ENCODE measurements at regions not wholly inside any gene's neighbourhood (a gene's known extent, or its start where the extent isn't known, plus 50 kb on each side); places are given as distances from the start of the nearest gene placed in this dataset.

DNA sequence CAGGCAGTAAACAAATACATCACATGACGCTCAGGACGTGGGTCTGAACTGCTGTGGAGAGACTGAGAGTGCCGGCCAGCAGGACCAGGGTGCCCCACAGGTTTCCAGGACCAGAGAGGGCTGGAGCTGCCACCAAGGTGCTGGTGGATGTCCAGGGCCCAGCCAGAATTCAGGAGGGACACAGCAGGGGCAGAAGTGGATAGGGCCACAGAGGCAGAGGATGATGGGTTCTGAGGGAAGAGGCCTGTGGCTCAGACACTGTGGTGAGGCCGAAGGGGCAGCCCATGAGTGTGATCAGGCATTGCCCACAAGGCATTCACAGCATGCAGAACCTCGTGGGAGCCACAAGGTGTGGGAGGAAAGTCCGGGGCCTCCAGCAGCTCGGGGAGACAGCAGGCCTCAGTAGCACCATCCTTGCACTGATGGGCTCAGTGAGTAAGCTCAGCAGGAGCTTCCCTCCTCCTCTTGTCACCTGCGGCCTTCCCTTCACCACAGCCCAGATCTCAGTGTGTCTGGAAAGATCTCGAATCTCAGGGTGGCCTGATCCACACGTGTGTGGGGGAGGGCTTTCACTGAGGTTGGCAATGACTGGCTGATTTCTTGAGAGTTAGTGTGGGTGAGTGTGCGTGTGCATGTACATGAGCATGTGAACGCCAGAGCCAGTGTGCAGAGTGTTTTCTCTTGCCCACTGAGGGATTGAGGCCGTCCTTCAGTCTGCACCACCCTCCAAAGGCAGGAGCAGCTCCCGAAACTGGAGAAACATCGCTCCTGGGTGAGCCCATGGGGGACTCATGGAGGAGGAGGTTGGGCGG, 181.8 kb upstream of the RAB6C start:
- FAIRE-seq: no peak
- TF ChIP-seq SRF (CRISPR knock-in tag; IDR thresholded peaks at IDR 0.05) (no peak), FOXK2 (conservative IDR thresholded peaks at IDR 0.05 in 1 of 2, IDR thresholded peaks at IDR 0.05 in 1 of 2; ENCODE audit: low read depth in 2 of 2) (no peak)
- TF ChIP-seq, protein P1, sequence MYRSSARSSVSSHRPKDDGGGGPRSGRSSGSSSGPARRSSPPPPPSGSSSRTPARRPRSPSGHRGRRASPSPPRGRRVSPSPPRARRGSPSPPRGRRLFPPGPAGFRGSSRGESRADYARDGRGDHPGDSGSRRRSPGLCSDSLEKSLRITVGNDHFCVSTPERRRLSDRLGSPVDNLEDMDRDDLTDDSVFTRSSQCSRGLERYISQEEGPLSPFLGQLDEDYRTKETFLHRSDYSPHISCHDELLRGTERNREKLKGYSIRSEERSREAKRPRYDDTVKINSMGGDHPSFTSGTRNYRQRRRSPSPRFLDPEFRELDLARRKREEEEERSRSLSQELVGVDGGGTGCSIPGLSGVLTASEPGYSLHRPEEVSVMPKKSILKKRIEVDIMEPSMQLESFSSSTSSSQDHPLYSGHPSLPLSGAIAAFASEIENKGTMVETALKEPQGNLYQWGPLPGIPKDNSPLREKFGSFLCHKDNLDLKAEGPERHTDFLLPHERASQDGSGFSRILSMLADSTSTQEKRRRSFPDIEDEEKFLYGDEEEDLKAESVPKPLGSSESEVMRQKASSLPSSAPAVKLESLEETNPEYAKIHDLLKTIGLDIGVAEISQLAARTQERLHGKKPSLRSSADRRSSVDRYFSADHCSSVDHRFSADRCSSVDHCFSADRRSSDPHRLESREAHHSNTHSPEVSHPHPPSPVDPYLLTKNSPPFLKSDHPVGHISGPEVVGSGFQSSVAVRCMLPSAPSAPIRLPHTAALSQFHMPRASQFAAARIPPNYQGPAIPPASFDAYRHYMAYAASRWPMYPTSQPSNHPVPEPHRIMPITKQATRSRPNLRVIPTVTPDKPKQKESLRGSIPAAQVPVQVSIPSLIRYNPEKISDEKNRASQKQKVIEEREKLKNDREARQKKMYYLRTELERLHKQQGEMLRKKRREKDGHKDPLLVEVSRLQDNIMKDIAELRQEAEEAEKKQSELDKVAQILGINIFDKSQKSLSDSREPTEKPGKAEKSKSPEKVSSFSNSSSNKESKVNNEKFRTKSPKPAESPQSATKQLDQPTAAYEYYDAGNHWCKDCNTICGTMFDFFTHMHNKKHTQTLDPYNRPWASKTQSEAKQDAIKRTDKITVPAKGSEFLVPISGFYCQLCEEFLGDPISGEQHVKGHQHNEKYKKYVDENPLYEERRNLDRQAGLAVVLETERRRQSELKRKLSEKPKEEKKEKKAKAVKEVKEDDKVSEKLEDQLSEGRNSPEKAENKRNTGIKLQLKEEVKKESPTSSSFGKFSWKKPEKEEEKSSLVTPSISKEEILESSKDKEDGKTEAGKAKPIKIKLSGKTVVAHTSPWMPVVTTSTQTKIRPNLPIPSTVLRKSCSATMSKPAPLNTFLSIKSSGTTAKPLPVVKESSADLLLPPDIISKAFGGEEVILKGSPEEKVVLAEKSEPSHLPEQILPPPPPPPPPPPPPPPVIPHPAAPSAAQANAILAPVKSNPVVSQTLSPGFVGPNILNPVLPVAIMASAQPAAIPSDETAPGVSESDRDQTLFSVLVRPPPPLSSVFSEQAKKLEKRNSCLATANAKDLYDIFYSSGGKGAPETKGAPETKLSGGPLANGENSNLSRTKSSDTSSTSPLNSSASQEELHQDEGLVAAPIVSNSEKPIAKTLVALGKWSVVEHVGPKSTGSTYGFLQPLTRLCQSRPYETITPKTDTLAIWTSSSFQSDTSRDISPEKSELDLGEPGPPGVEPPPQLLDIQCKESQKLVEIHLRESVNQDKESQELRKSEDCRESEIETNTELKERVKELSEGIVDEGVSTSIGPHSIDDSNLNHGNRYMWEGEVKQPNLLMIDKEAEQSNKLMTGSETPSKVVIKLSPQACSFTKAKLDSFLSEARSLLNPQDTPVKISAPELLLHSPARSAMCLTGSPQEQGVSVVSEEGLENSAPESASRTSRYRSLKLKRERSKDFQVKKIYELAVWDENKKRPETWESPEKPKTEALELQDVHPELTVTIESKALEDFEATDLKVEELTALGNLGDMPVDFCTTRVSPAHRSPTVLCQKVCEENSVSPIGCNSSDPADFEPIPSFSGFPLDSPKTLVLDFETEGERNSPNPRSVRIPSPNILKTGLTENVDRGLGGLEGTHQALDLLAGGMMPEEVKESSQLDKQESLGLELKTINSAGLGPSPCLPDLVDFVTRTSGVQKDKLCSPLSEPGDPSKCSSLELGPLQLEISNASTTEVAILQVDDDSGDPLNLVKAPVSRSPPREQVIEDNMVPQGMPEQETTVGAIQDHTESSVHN (IDR thresholded peaks at IDR 0.05; ENCODE audit: borderline replicate concordance in 1 of 2, low read depth in 1 of 2): no peak
- TF ChIP-seq, protein P2, sequence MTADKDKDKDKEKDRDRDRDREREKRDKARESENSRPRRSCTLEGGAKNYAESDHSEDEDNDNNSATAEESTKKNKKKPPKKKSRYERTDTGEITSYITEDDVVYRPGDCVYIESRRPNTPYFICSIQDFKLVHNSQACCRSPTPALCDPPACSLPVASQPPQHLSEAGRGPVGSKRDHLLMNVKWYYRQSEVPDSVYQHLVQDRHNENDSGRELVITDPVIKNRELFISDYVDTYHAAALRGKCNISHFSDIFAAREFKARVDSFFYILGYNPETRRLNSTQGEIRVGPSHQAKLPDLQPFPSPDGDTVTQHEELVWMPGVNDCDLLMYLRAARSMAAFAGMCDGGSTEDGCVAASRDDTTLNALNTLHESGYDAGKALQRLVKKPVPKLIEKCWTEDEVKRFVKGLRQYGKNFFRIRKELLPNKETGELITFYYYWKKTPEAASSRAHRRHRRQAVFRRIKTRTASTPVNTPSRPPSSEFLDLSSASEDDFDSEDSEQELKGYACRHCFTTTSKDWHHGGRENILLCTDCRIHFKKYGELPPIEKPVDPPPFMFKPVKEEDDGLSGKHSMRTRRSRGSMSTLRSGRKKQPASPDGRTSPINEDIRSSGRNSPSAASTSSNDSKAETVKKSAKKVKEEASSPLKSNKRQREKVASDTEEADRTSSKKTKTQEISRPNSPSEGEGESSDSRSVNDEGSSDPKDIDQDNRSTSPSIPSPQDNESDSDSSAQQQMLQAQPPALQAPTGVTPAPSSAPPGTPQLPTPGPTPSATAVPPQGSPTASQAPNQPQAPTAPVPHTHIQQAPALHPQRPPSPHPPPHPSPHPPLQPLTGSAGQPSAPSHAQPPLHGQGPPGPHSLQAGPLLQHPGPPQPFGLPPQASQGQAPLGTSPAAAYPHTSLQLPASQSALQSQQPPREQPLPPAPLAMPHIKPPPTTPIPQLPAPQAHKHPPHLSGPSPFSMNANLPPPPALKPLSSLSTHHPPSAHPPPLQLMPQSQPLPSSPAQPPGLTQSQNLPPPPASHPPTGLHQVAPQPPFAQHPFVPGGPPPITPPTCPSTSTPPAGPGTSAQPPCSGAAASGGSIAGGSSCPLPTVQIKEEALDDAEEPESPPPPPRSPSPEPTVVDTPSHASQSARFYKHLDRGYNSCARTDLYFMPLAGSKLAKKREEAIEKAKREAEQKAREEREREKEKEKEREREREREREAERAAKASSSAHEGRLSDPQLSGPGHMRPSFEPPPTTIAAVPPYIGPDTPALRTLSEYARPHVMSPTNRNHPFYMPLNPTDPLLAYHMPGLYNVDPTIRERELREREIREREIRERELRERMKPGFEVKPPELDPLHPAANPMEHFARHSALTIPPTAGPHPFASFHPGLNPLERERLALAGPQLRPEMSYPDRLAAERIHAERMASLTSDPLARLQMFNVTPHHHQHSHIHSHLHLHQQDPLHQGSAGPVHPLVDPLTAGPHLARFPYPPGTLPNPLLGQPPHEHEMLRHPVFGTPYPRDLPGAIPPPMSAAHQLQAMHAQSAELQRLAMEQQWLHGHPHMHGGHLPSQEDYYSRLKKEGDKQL (CRISPR knock-in tag; IDR thresholded peaks at IDR 0.05; ENCODE audit: borderline replicate concordance): no peak
- ATAC-seq: no peak
- peak overlapping the region in 1 of 2 experiments; percentile 35; a peak in 1 of 4 replicates for H3K9ac ChIP-seq (ENCODE audit: insufficient read depth in 1 of 2, low read depth in 2 of 2, low read length in 2 of 2)
- no peak overlapping the region for H3K27ac ChIP-seq (ENCODE audit: extremely low read depth, low read depth, low read length)
- in situ Hi-C loops (cut with MboI): no loop called here
- no peaks in the 10 kb centered on the region for H3K79me2 ChIP-seq (ENCODE audit: control insufficient read depth, insufficient read depth, low read length)
- intact Hi-C loops (cut with micrococcal nuclease): no loop called here
- no peak overlapping the region for H2AFZ ChIP-seq (ENCODE audit: low read depth, low read length)
- no peak for DNase-seq (ENCODE audit: extremely low read depth in 1 of 4, low spot score in 3 of 4)
- H3K9me1 ChIP-seq (ENCODE audit: control insufficient read depth, insufficient read depth, low read length): no peaks in the 10 kb centered on the region
- no peaks in the 10 kb centered on the region for H3K4me1 ChIP-seq (replicated peaks in 1 of 2; ENCODE audit: control insufficient read depth in 2 of 2, insufficient read depth in 2 of 2, low read length in 2 of 2)
- H3K9me3 ChIP-seq (replicated peaks; ENCODE audit: control insufficient read depth, insufficient read depth, low read depth, low read length): no peaks in the 10 kb centered on the region
- 0% methylated on average over 14 of the region's 16 CpGs for WGBS (ENCODE audit: insufficient coverage, low coverage, missing lambda C conversion rate)
- no peak overlapping the region for H3K4me2 ChIP-seq (ENCODE audit: insufficient read depth, low read length)
- ChIA-PET POLR2A (interaction anchor here (0.6 kb wide), 1 partner anchor 442 kb away, joined by 3 read pairs; no protein-coding TSS in a partner anchor), CTCF (ENCODE audit: low intra/inter-chr PET ratio) (no interaction called here)
- no peak overlapping the region for H3K4me3 ChIP-seq
- peaks cover 5% of the 10 kb centered on the region; the same call in 1 of the 2 replicates for H4K20me1 ChIP-seq (replicated peaks; ENCODE audit: control insufficient read depth, insufficient read depth, low read length)
- H3K27me3 ChIP-seq (ENCODE audit: control insufficient read depth in 2 of 2, insufficient read depth in 2 of 2, low read length in 2 of 2): peaks cover 0 to 44% of the 10 kb centered on the region in 2 experiments; a peak in 3 of 5 replicates
- no peaks in the 10 kb centered on the region for H3K36me3 ChIP-seq (ENCODE audit: control insufficient read depth, insufficient read depth, low read length)
- BruUV-seq (replicated peaks): no TSS peak
